AG10803 (cell line): ENCODE measurements at regions not wholly inside any gene's neighbourhood (a gene's known extent, or its start where the extent isn't known, plus 50 kb on each side); places are given as distances from the start of the nearest gene placed in this dataset.
"Not testable (repeated sequence)": the region's sequence is repeated elsewhere in the genome, so short reads cannot be mapped to it uniquely, and the experiment has no call there.

Source experiments
- DNase-seq: peaks from one replicate; pipeline ENCODE4 v3.0.0; 2010; ENCODE audit warnings: low read depth
- H3K4me3 ChIP-seq: 2 replicates; pipeline ENCODE4 v1.5.1; 2011; ENCODE audit warnings: mild to moderate bottlenecking, low read length, control low read depth
- CTCF ChIP-seq: conservative IDR thresholded peaks from 2 replicates; pipeline ENCODE4 v1.5.1; 2011; ENCODE audit warnings: mild to moderate bottlenecking, low read length, control low read depth, inconsistent platforms

GRCh38 chr5:167415779-167416746, 875.4 kb upstream of the WWC1 start:
- TF ChIP-seq CTCF = no peak
- no peak overlapping the region for H3K4me3 ChIP-seq
- DNase-seq = no peak

- DNase-seq = no peak
- no peak overlapping the region for H3K4me3 ChIP-seq
These were observed 873.8 kb upstream of the WWC1 start for GRCh38 chr5:167417662-167418061.

GRCh38 chr5:167425161-167425560, 866.3 kb upstream of the WWC1 start:
- no peak for TF ChIP-seq CTCF
- H3K4me3 ChIP-seq = no peak overlapping the region
- DNase-seq = no peak

More at GRCh38 chr5:167417662-167418061, 873.8 kb upstream of the WWC1 start:
- no peak for TF ChIP-seq CTCF

GRCh38 chr5:167426501-167426900, 864.9 kb upstream of the WWC1 start:
- DNase-seq = no peak
- no peak overlapping the region for H3K4me3 ChIP-seq
- no peak for TF ChIP-seq CTCF

GRCh38 chr5:167427641-167428040, 863.8 kb upstream of the WWC1 start:
- not testable (repeated sequence) for H3K4me3 ChIP-seq, DNase-seq

- no peak for DNase-seq
- no peak for TF ChIP-seq CTCF
- no peak overlapping the region for H3K4me3 ChIP-seq
These were observed 850.6 kb upstream of the WWC1 start for GRCh38 chr5:167440846-167441245.

- DNase-seq = peak; percentile 6
- H3K4me3 ChIP-seq = no peak overlapping the region
- no peak for TF ChIP-seq CTCF
These were observed 848.5 kb upstream of the WWC1 start for GRCh38 chr5:167442922-167443321.
